HPDE6-E6E7 (cell line): ENCODE measurements at regions not wholly inside any gene's neighbourhood (a gene's known extent, or its start where the extent isn't known, plus 50 kb on each side); places are given as distances from the start of the nearest gene placed in this dataset.

Experiments
- DNase-seq: peaks from one replicate; pipeline ENCODE4 v3.0.0; 2011; ENCODE audit warnings: missing footprints; ENCODE audit errors: extremely low spot score

GRCh38 chr11:70725739-70726138 lies 327.4 kb downstream of the CTTN start:
- no peak for DNase-seq

DNA sequence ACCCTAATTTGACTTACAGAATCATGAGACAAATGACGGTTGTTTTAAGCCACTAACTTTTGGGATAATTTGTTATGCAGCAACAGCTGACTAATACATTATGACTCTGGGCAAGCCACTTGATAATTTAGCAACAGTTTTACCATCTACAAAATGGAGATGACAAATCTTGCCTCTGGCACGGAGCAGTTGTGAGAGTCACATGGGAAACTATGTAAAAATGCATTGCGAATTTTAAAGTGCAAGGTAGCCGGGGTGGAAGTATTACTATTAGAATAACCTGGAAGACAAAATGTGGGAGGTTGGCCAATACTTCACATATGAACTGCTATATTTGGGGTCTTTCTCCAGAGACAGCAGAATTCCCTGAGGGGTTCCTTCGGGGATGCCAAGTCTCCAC lies 328.7 kb downstream of the CTTN start:
- no peak for DNase-seq

- no peak for DNase-seq
Observed at GRCh38 chr11:70727899-70728620, 329.7 kb downstream of the CTTN start.

DNA sequence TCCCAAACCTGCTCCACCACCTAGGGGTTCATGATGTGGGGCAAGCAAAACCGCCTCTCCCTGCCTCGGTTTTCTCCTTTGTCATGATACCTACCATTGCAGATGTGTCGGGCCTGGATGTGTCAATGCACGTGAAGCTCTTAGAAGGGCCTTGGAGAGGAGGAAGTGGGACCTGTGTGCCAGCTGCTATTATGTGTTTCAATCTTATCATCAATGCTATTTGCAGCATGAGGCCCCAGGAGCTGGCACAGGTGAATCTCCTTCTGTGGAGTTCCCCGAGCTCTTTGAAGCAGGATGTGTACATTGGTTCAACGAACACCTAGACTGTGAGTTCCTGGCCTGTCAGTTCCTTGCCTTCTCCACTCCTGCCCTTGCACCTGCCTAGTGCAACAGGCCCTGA lies 331.6 kb downstream of the CTTN start:
- no peak for DNase-seq

GRCh38 chr11:70730411-70730810 lies 332.1 kb downstream of the CTTN start:
- no peak for DNase-seq

DNA sequence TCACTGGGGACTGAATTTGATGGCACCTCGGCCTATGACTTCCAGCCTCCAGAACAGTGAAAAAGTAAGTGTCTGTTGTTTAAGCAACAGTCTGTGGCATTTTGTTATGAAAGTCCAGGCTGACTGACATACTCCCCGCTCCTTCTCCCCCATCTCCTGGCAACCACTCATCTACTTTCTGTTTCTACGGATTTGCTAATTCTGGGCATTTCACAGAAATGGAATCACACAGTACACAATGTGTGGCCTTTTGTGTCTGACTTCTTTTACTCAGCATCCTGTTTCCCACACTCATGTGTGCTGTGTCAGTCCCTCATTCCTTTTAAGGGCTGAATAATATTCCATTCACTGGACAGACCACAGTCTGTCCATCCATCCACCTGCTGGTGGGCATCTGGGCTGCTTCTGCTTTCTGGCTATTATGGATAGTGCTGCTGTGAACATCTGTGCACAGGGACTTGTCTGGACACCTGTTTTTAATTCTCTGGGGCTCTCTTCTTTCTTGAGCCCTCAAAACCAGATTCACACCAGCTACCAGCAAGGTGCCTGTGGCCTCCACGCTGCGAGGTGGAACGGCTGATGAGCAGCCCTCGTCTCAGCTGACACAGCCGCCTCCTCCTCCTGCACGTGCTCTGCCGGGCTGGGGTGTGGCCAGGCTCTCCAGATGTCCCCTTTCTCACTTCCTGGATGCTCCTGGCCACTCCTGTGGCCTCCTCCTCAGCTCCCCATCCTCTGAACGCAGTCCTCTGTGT lies 333.1 kb downstream of the CTTN start:
- no peak for DNase-seq

- DNase-seq, result no peak
Observed at GRCh38 chr11:70732023-70732880, 333.9 kb downstream of the CTTN start.

- no peak for DNase-seq
Observed at GRCh38 chr11:70732881-70733196, 334.5 kb downstream of the CTTN start.

GRCh38 chr11:70733327-70734325 lies 335.3 kb downstream of the CTTN start:
- DNase-seq, result no peak

DNA sequence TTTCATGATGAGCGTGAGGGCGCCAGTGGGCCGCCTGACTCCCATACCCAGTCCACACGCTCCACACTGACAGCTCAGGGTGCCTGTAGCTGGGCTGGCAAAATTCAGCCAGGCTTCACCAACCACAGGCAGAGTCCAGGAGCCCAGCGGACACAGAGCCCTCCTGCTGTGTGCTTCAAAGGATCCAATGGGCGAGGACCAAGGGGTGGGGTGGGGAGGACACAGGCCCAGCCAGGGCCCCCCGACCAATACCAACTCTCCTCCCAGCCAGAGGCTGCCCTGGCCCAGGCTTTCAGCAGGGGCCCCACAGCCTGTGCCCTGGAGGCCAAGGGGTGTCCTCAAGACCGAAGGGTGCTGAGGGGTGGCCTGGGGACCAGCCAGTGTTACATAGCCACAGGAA lies 336.1 kb downstream of the CTTN start:
- DNase-seq, result no peak

DNA sequence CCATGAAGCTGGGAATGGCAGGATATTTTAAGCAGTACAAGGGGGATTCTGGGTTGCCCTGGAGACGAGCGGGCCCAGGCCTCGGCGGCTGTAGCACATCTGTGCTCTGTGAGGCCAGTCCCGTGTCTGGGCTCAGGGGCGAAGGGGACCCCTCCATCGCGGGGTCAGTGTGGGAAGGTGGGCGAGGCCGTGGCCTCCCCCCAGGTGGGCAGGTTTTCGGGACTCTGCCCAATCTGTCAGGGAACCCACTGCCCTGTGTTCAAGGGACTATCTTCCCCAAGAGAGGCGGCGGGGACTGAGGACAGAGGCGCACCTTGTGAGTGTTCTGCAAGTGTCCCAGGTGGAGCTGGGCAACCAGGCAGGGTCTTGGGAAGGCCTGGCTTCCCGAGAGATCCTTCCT lies 336.6 kb downstream of the CTTN start:
- DNase-seq, result no peak

- DNase-seq, result no peak
Observed at GRCh38 chr11:70735976-70736375, 337.6 kb downstream of the CTTN start.

DNA sequence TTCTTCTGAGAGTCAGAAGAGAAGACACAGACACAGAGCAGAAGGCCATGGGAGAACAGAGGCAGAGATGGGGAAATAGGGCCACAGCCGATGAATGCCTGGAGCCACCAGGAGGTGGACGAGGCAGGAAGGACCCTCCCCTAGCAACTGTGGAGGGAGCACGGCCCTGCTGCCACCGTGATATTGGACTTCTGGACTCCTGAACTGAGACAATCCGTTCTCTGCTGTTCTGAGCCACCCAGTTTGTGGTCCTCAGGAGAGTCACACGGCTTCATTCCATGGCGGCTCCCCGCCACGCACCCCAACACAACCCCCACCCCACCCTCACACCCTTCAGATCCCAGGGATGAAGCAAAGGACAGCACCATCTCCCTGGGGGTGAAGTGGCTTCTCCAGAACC lies 338.1 kb downstream of the CTTN start:
- no peak for DNase-seq

- no peak for DNase-seq
Observed at GRCh38 chr11:70736937-70737640, 338.8 kb downstream of the CTTN start.

- no peak for DNase-seq
Observed at GRCh38 chr11:70737816-70738630, 339.7 kb downstream of the CTTN start.

DNA sequence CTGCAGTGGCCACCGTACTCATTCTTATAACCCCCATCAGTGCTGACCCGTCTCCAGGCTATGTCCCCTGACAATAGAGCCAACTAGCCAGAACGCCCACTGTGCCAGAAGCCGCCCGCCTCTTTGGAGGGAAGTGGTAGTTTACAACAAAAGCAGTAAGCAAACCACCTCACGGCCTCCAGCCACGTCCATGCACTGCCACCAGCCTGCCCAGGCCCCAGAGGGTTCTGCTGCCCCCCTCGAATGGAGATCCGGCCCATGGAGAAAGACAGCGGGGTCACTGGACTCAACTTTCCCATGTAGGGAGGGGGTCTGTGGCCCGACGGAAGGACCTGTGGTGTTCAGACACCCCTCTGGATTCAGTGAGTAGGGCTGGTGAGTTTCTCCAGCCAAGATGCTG lies 340.3 kb downstream of the CTTN start:
- no peak for DNase-seq

GRCh38 chr11:70739091-70739490 lies 340.8 kb downstream of the CTTN start:
- no peak for DNase-seq

DNA sequence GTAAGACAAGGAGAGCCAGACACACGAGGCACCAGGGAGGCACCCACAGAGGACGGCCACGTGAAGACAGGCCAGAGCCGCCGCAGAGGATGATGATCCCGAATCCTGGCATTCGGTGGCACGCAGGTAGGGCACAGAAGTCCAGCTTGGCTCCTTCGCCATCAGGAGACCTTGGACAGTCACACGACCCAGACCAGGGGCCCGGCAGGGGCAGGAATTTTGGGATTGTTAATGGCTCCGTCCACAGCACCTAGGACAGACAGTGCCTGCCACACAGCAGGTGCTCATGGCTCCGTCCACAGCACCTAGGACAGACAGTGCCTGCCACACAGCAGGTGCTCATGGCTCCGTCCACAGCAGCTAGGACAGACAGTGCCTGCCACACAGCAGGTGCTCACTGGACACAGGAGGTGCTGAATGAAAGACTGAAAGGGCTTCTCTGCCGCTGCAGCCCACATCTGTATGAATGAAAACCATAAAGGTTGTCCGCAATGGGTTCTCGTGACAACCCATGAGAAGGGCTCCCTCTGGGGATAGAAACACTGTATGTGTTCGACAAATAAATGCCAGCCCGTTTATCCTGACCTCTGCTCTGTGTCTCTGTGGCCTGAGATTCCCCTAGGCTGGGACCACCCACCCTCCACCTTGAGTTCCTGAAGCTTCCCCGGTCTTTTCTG lies 341.6 kb downstream of the CTTN start:
- DNase-seq, result no peak

- DNase-seq, result no peak
Observed at GRCh38 chr11:70740488-70740851, 342.1 kb downstream of the CTTN start.
